A673 (cell line): ENCODE measurements at regions not wholly inside any gene's neighbourhood (a gene's known extent, or its start where the extent isn't known, plus 50 kb on each side); places are given as distances from the start of the nearest gene placed in this dataset.

Experiments used
- CTCF ChIP-seq: fragments of 300-800, 200-600 bp; sonication (generic); conservative IDR thresholded peaks from 2 replicates; pipeline ENCODE4 v1.5.1; 2017; ENCODE audit warnings: low read depth, mild to moderate bottlenecking, antibody characterized with exemption, low read length, moderate library complexity, mixed read lengths
- EZH2 ChIP-seq: fragments of 200-600 bp; sonication (generic); IDR thresholded peaks from 2 replicates; pipeline ENCODE4 v1.6.1; 2017; ENCODE audit warnings: borderline replicate concordance, low read depth, mild to moderate bottlenecking, mixed read lengths, antibody characterized with exemption, low read length; ENCODE audit not compliant: poor library complexity, severe bottlenecking

GRCh38 chr15:96560246-96560895 is 229.9 kb downstream of the NR2F2 start:
- TF ChIP-seq CTCF (no peak), EZH2 (no peak)
